Astrocyte (in vitro differentiated cells and primary cell): ENCODE measurements at regions not wholly inside any gene's neighbourhood (a gene's known extent, or its start where the extent isn't known, plus 50 kb on each side); places are given as distances from the start of the nearest gene placed in this dataset.

ENCODE experiments used
- CTCF ChIP-seq: IDR thresholded peaks from 2 replicates; pipeline ENCODE4 v1.5.1; 2011; ENCODE audit warnings: low read depth, mild to moderate bottlenecking, inconsistent platforms, low read length, moderate library complexity; ENCODE audit not compliant: insufficient read depth
- EZH2 ChIP-seq: IDR thresholded peaks from 2 replicates; pipeline ENCODE4 v1.6.1; 2012; ENCODE audit warnings: mild to moderate bottlenecking, low read length, inconsistent platforms; ENCODE audit not compliant: insufficient read depth

GRCh38 chr4:33060674-33061542 lies 2340.7 kb downstream of the PCDH7 start:
- TF ChIP-seq CTCF (peak; percentile 92), EZH2 (no peak)
